Fibroblast of lung (primary cell): ENCODE measurements at regions not wholly inside any gene's neighbourhood (a gene's known extent, or its start where the extent isn't known, plus 50 kb on each side); places are given as distances from the start of the nearest gene placed in this dataset.

ENCODE experiments used
- DNase-seq, 2 donors: peaks; one replicate each; pipeline versions ENCODE4 v3.0.0 to v3.0.0-alpha.2; 2010; ENCODE audit warnings: low read depth in 2 of 2
- H2AFZ ChIP-seq: 2 replicates; pipeline ENCODE4 v1.5.1; 2012; ENCODE audit warnings: low read length, control low read depth, inconsistent platforms
- H3K27ac ChIP-seq: 2 replicates; pipeline ENCODE4 v1.5.1; 2011; ENCODE audit warnings: low read length, control low read depth; ENCODE audit not compliant: insufficient read depth
- H3K27me3 ChIP-seq: 2 replicates; pipeline ENCODE4 v1.5.1; 2011; ENCODE audit warnings: mild to moderate bottlenecking, low read length; ENCODE audit not compliant: control insufficient read depth, insufficient read depth
- H3K36me3 ChIP-seq: 2 replicates; pipeline ENCODE4 v1.5.1; 2011; ENCODE audit warnings: low read length; ENCODE audit not compliant: control insufficient read depth, insufficient read depth
- H3K4me1 ChIP-seq: 2 replicates; pipeline ENCODE4 v1.5.1; 2011; ENCODE audit warnings: low read length; ENCODE audit not compliant: control insufficient read depth, insufficient read depth; ENCODE audit errors: extremely low read depth
- H3K4me2 ChIP-seq: 2 replicates; pipeline ENCODE4 v1.5.1; 2011; ENCODE audit warnings: low read length, control low read depth; ENCODE audit not compliant: insufficient read depth; ENCODE audit errors: extremely low read depth
- H3K4me3 ChIP-seq, 4 experiments: fragments of 200-600 bp in 1 of 4; sonication (generic) in 1 of 4; replicated peaks in 1 of 4; 2 replicates each; pipeline ENCODE4 v1.5.1; 2011 to 2016; ENCODE audit warnings: low read length in 4 of 4, low read depth in 3 of 4, mild to moderate bottlenecking in 3 of 4, control low read depth in 2 of 4, inconsistent platforms in 1 of 4, mixed read lengths in 1 of 4; ENCODE audit not compliant: insufficient read depth in 1 of 4; ENCODE audit errors: control extremely low read depth in 1 of 4
- H3K79me2 ChIP-seq: 2 replicates; pipeline ENCODE4 v1.5.1; 2012; ENCODE audit warnings: mild to moderate bottlenecking, low read length, inconsistent platforms; ENCODE audit not compliant: control insufficient read depth, insufficient read depth
- H3K9ac ChIP-seq: 2 replicates; pipeline ENCODE4 v1.5.1; 2011; ENCODE audit warnings: mild to moderate bottlenecking, low read length, control low read depth; ENCODE audit not compliant: insufficient read depth
- H3K9me3 ChIP-seq: 2 replicates; pipeline ENCODE4 v1.5.1; 2012; ENCODE audit warnings: low read depth, low read length; ENCODE audit not compliant: control insufficient read depth, insufficient read depth
- H4K20me1 ChIP-seq: 2 replicates; pipeline ENCODE4 v1.5.1; 2011; ENCODE audit warnings: low read length; ENCODE audit not compliant: control insufficient read depth, insufficient read depth; ENCODE audit errors: extremely low read depth
- EZH2 ChIP-seq: IDR thresholded peaks from 2 replicates; pipeline ENCODE4 v1.5.1; 2012; ENCODE audit warnings: low read length, control low read depth, mild to moderate bottlenecking; ENCODE audit errors: missing control alignments
- TF ChIP-seq, protein P1 (sequence below), 2 donors: IDR thresholded peaks in 1 of 2; conservative IDR thresholded peaks in 1 of 2; 1 replicate in 1 of 2; 2 replicates in 1 of 2; pipeline ENCODE4 v1.5.1; 2011 to 2012; ENCODE audit warnings: low read length in 2 of 2, control low read depth in 1 of 2, inconsistent platforms in 1 of 2, low read depth in 1 of 2, mild to moderate bottlenecking in 1 of 2

DNA sequence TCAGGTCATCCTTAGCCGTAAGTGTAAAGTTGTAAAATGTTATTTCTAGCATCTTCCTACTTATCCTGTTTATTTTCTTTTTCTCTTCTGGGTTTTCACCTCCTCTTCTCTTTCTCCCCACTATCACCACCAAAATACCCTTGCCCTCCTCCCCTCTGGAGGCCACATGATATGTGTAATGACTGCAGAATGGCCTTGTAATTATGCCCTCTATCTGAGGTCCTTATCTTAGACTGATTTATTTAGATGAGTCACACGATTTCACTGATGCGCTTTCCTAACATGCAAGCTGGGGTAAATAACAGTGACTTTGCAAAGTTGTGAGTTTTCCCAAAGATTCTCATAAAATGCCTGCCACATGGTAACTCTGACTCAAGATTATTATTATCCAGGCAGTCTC is 231.8 kb upstream of the GPRIN3 start:
- Histone ChIP-seq H2AFZ (no peak overlapping the region), H3K4me2 (peak overlapping the region; percentile 34), H3K79me2 (no peaks in the 10 kb centered on the region), H4K20me1 (no peaks in the 10 kb centered on the region), H3K9me3 (no peaks in the 10 kb centered on the region), H3K9ac (no peak overlapping the region), H3K4me3 (no peak overlapping the region), H3K27me3 (no peaks in the 10 kb centered on the region), H3K27ac (peak overlapping the region; percentile 60), H3K36me3 (no peaks in the 10 kb centered on the region), H3K4me1 (peaks cover 5% of the 10 kb centered on the region)
- peak; percentile 78 to 96 for DNase-seq
- TF ChIP-seq, protein P1, sequence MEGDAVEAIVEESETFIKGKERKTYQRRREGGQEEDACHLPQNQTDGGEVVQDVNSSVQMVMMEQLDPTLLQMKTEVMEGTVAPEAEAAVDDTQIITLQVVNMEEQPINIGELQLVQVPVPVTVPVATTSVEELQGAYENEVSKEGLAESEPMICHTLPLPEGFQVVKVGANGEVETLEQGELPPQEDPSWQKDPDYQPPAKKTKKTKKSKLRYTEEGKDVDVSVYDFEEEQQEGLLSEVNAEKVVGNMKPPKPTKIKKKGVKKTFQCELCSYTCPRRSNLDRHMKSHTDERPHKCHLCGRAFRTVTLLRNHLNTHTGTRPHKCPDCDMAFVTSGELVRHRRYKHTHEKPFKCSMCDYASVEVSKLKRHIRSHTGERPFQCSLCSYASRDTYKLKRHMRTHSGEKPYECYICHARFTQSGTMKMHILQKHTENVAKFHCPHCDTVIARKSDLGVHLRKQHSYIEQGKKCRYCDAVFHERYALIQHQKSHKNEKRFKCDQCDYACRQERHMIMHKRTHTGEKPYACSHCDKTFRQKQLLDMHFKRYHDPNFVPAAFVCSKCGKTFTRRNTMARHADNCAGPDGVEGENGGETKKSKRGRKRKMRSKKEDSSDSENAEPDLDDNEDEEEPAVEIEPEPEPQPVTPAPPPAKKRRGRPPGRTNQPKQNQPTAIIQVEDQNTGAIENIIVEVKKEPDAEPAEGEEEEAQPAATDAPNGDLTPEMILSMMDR (conservative IDR thresholded peaks at IDR 0.05 in 1 of 2, IDR thresholded peaks at IDR 0.05 in 1 of 2; ENCODE audit: low read depth in 1 of 2, low read length in 2 of 2), result no peak
- no peak for TF ChIP-seq EZH2

GRCh38 chr4:89538886-89539285 is 231.3 kb upstream of the GPRIN3 start:
- H3K79me2 ChIP-seq, result no peaks in the 10 kb centered on the region
- no peak overlapping the region for H3K4me3 ChIP-seq
- H3K36me3 ChIP-seq, result no peaks in the 10 kb centered on the region
- H4K20me1 ChIP-seq, result no peaks in the 10 kb centered on the region
- no peaks in the 10 kb centered on the region for H3K9me3 ChIP-seq
- no peak overlapping the region for H3K9ac ChIP-seq
- peaks cover 5% of the 10 kb centered on the region for H3K4me1 ChIP-seq
- peak in 1 of 2 donors; percentile 38 for DNase-seq
- H2AFZ ChIP-seq, result no peak overlapping the region
- H3K27me3 ChIP-seq, result no peaks in the 10 kb centered on the region
- no peak overlapping the region for H3K27ac ChIP-seq
- no peak overlapping the region for H3K4me2 ChIP-seq
- TF ChIP-seq, protein P1 (conservative IDR thresholded peaks at IDR 0.05 in 1 of 2, IDR thresholded peaks at IDR 0.05 in 1 of 2; ENCODE audit: low read depth in 1 of 2, low read length in 2 of 2), result no peak
- TF ChIP-seq EZH2, result no peak

DNA sequence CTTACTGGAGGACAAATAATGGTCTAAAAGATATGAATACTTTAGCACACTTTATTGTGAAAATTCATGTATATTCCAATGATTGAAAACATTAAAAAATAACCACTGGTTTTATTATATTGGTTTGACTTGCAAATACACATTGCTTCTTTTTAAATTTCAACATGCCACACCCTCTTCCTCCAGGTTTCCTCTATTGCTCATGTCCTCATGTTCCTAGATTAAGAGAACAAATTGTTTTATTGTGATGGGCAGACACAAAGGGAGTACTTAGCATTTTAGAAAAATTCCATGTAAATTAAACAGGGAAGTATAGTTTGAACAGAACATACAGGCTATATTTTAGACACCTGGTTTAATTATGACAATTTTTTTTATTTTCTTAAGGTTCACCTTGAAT is 230.6 kb upstream of the GPRIN3 start:
- Histone ChIP-seq H4K20me1 (no peaks in the 10 kb centered on the region), H3K9me3 (no peaks in the 10 kb centered on the region), H3K79me2 (no peaks in the 10 kb centered on the region), H2AFZ (no peak overlapping the region), H3K27me3 (no peaks in the 10 kb centered on the region), H3K27ac (no peak overlapping the region), H3K4me1 (peaks cover 5% of the 10 kb centered on the region), H3K4me2 (no peak overlapping the region), H3K9ac (no peak overlapping the region), H3K4me3 (no peak overlapping the region), H3K36me3 (no peaks in the 10 kb centered on the region)
- no peak for TF ChIP-seq EZH2
- TF ChIP-seq, protein P1 (conservative IDR thresholded peaks at IDR 0.05 in 1 of 2, IDR thresholded peaks at IDR 0.05 in 1 of 2; ENCODE audit: low read depth in 1 of 2, low read length in 2 of 2), result no peak
- no peak for DNase-seq
